GM19324 (cell line): ENCODE measurements at regions not wholly inside any gene's neighbourhood (a gene's known extent, or its start where the extent isn't known, plus 50 kb on each side); places are given as distances from the start of the nearest gene placed in this dataset.
"Not testable (repeated sequence)": the region's sequence is repeated elsewhere in the genome, so short reads cannot be mapped to it uniquely, and the experiment has no call there.

Source experiments
- ATAC-seq: cut with Tn5 transposase; IDR thresholded peaks from one replicate; pipeline ENCODE4 v1.9.1; 2021; ENCODE audit warnings: mild to moderate bottlenecking, moderate library complexity; ENCODE audit not compliant: unreplicated experiment, low FRiP score

- no peak for ATAC-seq
These were observed 690.9 kb downstream of the BRINP3 start for GRCh38 chr1:189786761-189787160.

- ATAC-seq: no peak
These were observed 690.5 kb downstream of the BRINP3 start for GRCh38 chr1:189787201-189787600.

DNA sequence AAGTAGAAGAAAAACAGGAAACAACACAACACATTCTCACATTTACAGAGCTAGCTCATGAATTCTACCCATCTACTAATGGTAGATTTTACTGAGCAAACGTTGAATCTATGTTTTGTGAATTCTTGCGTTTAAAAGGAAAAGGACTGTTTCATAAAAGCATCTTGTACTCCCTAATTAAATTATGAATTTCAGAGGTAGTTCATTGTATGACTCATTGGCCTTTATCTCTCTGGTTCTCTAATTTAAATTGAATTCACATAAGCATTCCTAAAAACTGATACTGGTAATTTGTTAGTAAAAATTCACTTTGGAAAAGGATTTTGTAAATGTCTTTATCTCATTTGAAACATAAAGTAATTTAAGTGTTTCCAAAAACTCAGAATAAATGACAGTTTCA is 687.3 kb downstream of the BRINP3 start:
- no peak for ATAC-seq

DNA sequence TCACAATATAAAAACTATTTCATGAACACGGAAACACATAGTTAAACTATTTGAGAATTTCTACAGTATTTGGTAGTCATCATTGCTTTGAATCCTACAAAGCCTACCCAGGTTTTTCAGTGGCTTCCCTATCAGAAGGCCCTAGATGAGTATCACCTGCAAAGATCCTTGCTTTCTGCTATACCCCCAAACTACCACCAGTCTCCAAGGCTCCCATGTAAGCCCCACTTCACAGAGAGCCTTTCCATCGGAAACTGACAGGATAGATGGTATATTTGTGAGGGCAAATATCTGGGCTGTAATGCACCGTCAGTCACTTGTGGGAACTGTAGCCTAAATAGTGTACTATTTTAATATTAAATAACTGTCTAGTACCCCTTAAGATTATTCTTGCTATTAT is 674.3 kb downstream of the BRINP3 start:
- no peak for ATAC-seq

- ATAC-seq: no peak
These were observed 673.3 kb downstream of the BRINP3 start for GRCh38 chr1:189804352-189804751.

GRCh38 chr1:189805735-189806134 is 671.9 kb downstream of the BRINP3 start:
- no peak for ATAC-seq

DNA sequence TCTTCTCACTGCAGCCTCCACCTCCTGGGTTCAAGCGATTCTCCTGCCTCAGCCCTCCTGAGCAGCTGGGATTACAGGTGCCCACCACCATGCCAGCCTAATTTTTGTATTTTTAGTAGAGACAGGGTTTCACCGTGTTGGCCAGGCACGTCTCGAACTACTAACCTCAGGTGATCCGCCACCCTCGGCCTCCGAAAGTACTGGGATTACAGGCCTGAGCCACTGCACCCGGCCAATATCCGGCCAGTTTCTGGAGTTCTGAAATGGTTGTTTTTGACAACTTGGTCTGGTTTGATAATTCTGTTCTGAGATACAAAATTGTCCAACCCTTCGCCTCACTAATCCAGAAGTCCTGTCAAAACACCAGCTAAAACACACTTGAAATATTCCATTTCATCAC is 667.0 kb downstream of the BRINP3 start:
- not testable (repeated sequence) for ATAC-seq

DNA sequence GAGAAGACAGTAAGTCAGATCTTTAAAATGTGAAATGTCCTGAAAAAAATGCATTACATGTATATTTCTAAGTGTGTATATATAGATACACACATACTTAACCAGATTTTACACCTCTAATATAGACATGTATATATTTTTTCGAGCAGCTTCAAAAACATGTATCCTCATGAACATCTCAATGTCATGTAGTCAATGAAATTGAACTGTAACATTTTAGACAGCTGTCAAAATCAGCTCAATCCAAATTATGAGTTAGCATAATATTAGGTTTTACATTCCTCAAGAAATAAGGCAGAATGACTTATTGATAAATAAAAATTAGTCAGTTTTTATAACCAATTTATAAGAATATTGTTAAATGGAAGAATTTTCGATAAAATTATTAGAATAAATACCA is 665.7 kb downstream of the BRINP3 start:
- ATAC-seq: no peak

- ATAC-seq: no peak
These were observed 661.1 kb downstream of the BRINP3 start for GRCh38 chr1:189816558-189816957.

DNA sequence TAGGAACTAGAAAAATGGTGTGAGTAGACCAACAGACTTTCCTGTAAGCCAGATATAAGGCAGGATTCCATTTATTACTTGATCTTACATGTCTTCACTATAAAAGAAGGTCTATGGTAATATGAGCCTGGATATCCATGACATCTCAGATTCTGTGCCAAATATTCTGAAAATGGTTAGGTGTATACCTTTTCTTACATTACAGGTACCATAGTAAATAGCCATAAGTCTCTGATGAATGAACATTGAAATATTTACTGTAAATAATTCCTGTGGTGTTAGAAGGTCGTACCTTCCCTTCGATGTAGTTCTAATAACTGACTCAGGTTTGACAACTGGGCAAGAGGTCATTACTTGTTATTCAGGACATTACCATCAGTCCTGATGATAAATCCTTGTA is 657.9 kb downstream of the BRINP3 start:
- ATAC-seq: no peak

DNA sequence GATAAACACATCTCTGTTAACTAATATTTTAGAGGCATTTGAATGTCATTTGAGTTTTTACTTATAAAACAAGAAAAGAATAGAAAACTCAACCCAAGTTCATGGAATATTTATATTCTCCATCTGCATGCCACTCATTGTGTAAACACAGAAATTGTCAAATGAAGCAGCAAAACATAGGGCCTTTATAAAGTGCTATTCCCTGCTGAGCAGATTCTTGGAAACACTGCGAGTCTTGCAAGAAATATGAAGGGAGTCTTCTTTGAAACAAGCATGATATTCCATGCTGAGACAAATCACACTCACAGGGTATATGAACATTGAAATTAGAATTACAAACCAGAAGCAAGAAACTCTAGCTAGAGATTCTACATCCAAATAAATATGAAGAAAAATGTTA is 655.8 kb downstream of the BRINP3 start:
- no peak for ATAC-seq

GRCh38 chr1:189834813-189835212 is 642.9 kb downstream of the BRINP3 start:
- no peak for ATAC-seq

DNA sequence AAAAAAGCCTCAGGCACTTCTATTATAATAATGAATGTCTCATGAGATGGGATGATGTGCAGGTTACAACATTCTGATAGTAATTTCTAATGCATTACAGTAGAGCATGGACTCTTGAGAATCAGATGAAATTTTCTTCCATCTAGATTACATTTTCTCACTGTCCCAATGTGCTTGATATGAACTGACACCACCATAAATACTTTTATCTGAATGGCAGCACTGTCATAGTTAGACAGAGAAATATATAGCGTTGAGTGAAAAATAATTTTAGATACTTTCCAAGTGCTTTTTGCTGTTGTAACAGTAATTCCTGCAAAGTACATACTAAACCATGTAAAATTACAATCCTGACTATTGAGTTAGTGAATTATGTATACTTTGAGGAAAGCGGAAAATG is 630.1 kb downstream of the BRINP3 start:
- ATAC-seq: no peak

- no peak for ATAC-seq
These were observed 625.8 kb downstream of the BRINP3 start for GRCh38 chr1:189851806-189852367.

- no peak for ATAC-seq
These were observed 618.2 kb downstream of the BRINP3 start for GRCh38 chr1:189859385-189859977.

GRCh38 chr1:189866606-189867005 is 611.1 kb downstream of the BRINP3 start:
- ATAC-seq: no peak

- no peak for ATAC-seq
These were observed 609.6 kb downstream of the BRINP3 start for GRCh38 chr1:189868021-189868420.

- no peak for ATAC-seq
These were observed 602.8 kb downstream of the BRINP3 start for GRCh38 chr1:189874715-189875435.

DNA sequence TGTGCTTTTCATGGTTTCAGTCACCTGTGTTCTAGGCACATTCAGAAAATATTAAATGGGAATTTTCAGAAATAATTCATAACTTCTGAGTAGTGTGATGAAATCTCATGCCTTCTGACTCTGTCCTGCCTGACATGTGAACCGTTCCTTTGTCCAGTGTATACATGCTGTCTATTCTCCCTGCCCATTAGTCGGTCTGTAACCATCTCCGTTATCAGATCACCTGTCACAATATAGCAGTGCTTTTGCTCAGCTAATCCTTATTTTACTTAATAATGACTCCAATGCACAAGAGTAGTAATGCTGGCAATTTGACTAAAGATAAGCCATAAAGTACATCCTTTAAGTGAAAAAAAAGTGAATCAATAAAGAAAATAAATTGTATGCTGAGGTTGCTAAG is 597.5 kb downstream of the BRINP3 start:
- no peak for ATAC-seq

DNA sequence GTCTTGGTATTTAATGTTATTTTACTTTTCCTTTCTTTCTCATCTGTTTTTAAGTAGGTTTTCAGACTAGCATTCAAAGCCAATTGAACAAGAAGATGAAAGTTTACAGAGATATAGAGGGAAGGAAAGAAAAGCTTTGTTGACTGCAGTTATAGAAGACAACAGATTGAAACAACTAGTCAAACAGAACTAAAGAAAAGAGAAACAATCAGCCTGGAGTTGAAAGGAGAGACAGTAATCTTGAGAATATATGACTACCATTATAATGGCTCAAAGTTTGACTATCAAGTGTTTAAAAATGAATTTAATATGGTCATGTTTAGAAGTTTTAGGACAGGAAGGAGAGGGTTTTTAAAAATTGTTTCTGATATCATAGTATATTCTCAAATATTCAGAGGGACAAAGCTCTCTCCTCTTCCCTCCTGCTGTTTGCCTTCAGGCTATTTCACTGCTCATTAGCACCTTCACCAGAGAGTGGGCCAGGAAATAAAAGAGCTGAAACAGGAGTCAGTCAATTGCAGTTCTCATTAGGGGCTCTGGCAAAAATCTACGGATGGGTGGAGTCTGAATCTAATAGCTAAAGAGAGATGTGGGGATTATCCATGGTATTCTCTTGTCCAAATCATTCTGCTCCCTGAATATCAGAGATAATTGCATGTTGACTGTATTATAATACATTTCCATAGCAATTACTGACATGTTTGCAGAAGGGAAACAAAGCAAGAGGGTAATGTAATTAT is 577.8 kb downstream of the BRINP3 start:
- no peak for ATAC-seq

GRCh38 chr1:189904509-189904908 is 573.2 kb downstream of the BRINP3 start:
- ATAC-seq: no peak
